CD4-positive, alpha-beta T cell treated with Interleukin-15 for 1 hour (primary cell): ENCODE measurements at regions not wholly inside any gene's neighbourhood (a gene's known extent, or its start where the extent isn't known, plus 50 kb on each side); places are given as distances from the start of the nearest gene placed in this dataset.
"Not testable (repeated sequence)": the region's sequence is repeated elsewhere in the genome, so short reads cannot be mapped to it uniquely, and the experiment has no call there.

Source experiments
- DNase-seq: peaks from one replicate; pipeline ENCODE4 v3.0.0-alpha.2; 2020

- no peak for DNase-seq
Observed at GRCh38 chr5:57002959-57003485, 51.1 kb upstream of the MIER3 start.

- DNase-seq: not testable (repeated sequence)
Observed at GRCh38 chr5:57003566-57003965, 51.6 kb upstream of the MIER3 start.

GRCh38 chr5:57004800-57005199 lies 52.9 kb upstream of the MIER3 start:
- no peak for DNase-seq

GRCh38 chr5:57007344-57007743 lies 55.4 kb upstream of the MIER3 start:
- DNase-seq: no peak

GRCh38 chr5:57009811-57010210 lies 57.9 kb upstream of the MIER3 start:
- no peak for DNase-seq

GRCh38 chr5:57010786-57011185 lies 58.9 kb upstream of the MIER3 start:
- DNase-seq: no peak

- DNase-seq: no peak
Observed at GRCh38 chr5:57012511-57012910, 60.6 kb upstream of the MIER3 start.

GRCh38 chr5:57025961-57026360 lies 74.0 kb upstream of the MIER3 start:
- DNase-seq: no peak

GRCh38 chr5:57028161-57028560 lies 76.2 kb upstream of the MIER3 start:
- no peak for DNase-seq

- DNase-seq: no peak
Observed at GRCh38 chr5:57032151-57032551, 80.2 kb upstream of the MIER3 start.

- no peak for DNase-seq
Observed at GRCh38 chr5:57033103-57033502, 81.2 kb upstream of the MIER3 start.

GRCh38 chr5:57033503-57033902 lies 81.6 kb upstream of the MIER3 start:
- no peak for DNase-seq

- no peak for DNase-seq
Observed at GRCh38 chr5:57034201-57034916, 82.4 kb upstream of the MIER3 start.

GRCh38 chr5:57035955-57036354 lies 84.0 kb upstream of the MIER3 start:
- no peak for DNase-seq

GRCh38 chr5:57036761-57037160 lies 84.8 kb upstream of the MIER3 start:
- DNase-seq: no peak

- DNase-seq: no peak
Observed at GRCh38 chr5:57037355-57037754, 85.4 kb upstream of the MIER3 start.

- DNase-seq: no peak
Observed at GRCh38 chr5:57041570-57041969, 89.6 kb upstream of the MIER3 start.

- no peak for DNase-seq
Observed at GRCh38 chr5:57042524-57042931, 90.6 kb upstream of the MIER3 start.

GRCh38 chr5:57054135-57054534 lies 102.2 kb upstream of the MIER3 start:
- no peak for DNase-seq

- DNase-seq: no peak
Observed at GRCh38 chr5:57054671-57055070, 102.7 kb upstream of the MIER3 start.

GRCh38 chr5:57055731-57056130 lies 103.8 kb upstream of the MIER3 start:
- no peak for DNase-seq

GRCh38 chr5:57063773-57064172 lies 110.1 kb upstream of the GPBP1 start:
- DNase-seq: no peak

- no peak for DNase-seq
Observed at GRCh38 chr5:57066924-57067596, 106.8 kb upstream of the GPBP1 start.

- DNase-seq: no peak
Observed at GRCh38 chr5:57067597-57067924, 106.3 kb upstream of the GPBP1 start.
